ENCODE measurements at regions not wholly inside any gene's neighbourhood (a gene's known extent, or its start where the extent isn't known, plus 50 kb on each side); places are given as distances from the start of the nearest gene placed in this dataset.

DNA sequence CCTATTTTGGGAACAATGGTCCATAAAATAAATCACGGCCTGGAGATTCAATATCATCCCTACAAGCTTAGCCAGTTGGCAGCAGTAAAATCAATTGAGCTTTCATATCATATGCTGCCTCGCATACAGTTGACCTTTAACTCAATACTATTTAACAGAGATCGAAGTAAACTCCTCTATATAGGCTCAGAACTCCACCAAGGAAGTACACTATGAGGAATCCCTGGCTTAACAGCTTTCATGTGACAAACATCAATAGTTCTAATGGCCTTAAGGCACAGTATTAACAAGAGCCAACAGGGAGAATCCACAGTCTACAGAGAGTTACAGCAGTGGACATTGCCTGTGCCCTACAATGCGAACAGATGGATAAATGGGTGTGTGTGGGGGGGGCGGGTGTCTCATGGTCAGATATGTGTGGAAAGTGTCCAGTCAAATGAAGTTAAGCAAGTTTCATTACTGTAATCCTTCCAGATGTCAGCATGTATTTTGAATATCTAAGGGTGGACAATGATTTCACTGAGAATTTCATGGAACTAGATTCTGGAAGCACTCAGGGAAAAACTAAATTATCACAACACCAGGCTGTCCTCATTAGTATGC is 98.2 kb upstream of the FAM9B start:
- TF ChIP-seq POLR2A (IDR thresholded peaks at IDR 0.05), result no peak
- TF ChIP-seq, protein P1, sequence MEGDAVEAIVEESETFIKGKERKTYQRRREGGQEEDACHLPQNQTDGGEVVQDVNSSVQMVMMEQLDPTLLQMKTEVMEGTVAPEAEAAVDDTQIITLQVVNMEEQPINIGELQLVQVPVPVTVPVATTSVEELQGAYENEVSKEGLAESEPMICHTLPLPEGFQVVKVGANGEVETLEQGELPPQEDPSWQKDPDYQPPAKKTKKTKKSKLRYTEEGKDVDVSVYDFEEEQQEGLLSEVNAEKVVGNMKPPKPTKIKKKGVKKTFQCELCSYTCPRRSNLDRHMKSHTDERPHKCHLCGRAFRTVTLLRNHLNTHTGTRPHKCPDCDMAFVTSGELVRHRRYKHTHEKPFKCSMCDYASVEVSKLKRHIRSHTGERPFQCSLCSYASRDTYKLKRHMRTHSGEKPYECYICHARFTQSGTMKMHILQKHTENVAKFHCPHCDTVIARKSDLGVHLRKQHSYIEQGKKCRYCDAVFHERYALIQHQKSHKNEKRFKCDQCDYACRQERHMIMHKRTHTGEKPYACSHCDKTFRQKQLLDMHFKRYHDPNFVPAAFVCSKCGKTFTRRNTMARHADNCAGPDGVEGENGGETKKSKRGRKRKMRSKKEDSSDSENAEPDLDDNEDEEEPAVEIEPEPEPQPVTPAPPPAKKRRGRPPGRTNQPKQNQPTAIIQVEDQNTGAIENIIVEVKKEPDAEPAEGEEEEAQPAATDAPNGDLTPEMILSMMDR (IDR thresholded peaks at IDR 0.05), result no peak
